HG03025 (cell line): ENCODE measurements at regions not wholly inside any gene's neighbourhood (a gene's known extent, or its start where the extent isn't known, plus 50 kb on each side); places are given as distances from the start of the nearest gene placed in this dataset.
"Not testable (repeated sequence)": the region's sequence is repeated elsewhere in the genome, so short reads cannot be mapped to it uniquely, and the experiment has no call there.

Experiments used
- ATAC-seq: cut with Tn5 transposase; IDR thresholded peaks from one replicate; pipeline ENCODE4 v1.9.1; 2021; ENCODE audit warnings: mild to moderate bottlenecking, moderate library complexity; ENCODE audit not compliant: unreplicated experiment, low FRiP score

GRCh38 chr15:81747482-81747881 is 298.3 kb downstream of the MEX3B start:
- ATAC-seq, result no peak

DNA sequence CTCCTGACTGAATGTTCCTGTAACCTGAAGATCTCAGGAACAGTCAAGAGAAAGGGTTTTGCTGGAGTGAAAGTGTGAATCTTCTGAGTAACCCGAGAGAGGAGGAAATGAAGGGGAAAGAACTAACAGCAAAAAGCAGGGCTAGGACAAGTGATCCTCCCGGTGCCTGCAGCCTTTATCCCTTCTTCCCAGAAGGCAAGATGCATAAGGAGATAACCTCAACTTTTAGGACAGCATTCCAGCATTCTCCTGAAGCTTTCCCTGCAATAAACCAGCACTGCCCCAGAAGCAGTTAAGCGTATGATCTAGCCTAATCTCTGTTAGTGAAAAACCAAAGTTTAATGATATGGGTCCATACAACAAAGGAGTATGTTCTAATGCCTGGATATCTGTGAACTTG is 298.8 kb downstream of the MEX3B start:
- ATAC-seq, result no peak

DNA sequence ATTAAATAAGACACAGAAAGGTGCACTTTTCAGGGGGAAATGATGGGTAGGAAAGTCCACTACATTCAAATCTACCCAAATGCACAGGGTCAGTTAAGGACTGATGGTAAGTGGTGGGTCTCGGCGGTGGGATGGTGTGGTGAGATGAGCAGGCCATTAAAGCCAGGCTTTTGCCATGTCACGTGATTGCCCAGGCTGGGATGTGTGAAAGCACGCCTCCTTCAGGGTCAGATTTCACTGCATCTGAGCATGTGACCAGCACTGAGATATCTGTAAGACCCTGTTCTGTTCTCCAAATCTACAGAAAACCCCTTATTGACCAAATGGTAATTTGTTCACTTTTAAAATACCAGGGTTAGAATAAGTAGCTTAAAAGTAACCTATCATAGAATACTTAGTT is 301.5 kb downstream of the MEX3B start:
- ATAC-seq, result no peak

DNA sequence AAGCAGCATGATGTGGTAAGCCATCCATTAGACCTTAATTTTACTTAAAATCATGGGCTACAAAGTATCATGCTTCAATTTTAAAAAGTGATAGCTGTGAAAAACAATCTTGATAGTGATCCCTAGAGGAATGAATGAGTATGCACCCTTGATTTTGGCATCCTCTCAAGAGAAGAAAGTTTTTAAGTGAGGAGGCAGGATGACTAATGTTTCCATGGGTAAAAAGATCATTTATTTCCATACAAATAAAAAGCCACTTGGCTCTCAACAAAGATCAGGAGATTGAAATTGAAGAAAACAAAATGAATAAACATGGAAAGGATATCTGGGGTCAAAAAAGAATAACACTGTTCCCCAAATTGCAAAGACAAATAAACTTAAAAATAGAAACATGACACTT is 305.4 kb downstream of the MEX3B start:
- no peak for ATAC-seq

GRCh38 chr15:81729340-81729739 is 316.5 kb downstream of the MEX3B start:
- no peak for ATAC-seq

DNA sequence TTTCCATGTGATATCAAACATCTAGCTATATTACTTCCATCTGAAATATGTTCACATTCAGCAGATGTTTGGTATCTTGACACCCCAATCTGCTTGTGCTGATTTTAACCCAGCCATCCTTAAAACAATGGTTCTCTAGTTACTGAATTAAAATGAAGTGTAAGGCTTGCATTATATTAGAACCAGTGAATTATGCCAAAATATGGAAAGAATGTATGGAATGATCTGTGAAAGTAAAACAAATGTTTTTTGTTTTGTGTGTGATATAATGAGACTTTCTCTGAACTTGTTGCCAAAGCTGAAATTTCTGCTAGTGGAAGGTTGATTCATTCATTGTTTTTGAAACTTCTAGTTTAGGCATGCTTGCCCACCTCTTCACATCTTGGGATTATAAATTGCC is 317.1 kb downstream of the MEX3B start:
- ATAC-seq, result no peak

DNA sequence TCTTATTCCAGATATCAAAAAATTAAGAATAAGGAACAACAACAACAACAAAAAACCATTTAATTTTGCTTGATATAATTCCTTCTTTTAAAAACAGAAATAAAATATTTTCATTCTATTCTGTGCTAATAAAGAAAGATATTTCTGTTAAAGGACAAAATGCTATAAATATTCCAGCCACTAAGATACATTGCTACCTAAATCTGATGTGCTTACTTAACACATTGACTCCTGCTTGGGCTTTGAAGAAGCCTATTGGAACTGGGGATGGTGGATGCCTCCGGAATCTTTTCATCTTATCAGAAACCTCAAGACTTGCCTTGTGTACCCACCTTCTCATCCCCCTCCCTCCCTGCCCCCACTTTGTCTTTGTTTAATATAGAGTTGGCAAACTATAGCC is 320.2 kb downstream of the MEX3B start:
- ATAC-seq, result no peak

DNA sequence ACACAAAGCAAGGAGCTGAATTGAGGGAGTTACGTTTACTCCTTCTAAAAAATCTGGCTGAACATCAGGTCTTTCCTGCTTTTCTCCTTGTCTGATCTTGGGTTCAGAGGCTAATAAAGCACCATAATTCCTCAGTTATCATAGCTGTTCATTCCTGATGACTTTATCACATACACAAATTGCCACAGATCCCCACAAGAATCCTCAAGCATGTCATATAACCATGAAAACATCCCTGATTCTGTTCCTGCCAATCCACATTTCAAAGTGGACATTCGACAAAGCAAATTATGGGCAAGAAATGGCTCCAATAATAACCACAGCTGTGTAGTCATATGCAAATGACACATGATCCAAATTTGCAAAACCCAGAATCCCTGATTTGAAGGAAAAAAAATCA is 321.3 kb downstream of the MEX3B start:
- no peak for ATAC-seq

DNA sequence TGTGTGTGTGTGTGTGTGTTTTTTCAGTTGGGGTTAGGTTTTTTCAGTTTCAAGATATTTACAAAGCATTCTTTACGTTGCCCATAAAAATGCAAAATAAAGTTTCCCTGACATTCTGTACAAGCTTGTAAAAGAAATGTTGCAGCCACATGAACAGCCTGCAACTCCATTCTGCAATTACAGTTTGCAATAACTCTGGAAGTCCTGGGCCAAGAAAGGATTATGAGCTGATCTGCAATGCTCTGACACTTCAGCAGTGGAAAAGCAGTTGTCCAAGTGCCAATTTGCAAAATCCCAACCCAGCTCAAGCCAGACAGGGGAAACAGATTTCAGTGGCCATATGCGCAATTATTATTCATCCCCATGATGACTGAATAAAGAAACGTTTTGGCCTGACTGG is 322.1 kb downstream of the MEX3B start:
- no peak for ATAC-seq

GRCh38 chr15:81723113-81723651 is 322.6 kb downstream of the MEX3B start:
- ATAC-seq, result no peak

DNA sequence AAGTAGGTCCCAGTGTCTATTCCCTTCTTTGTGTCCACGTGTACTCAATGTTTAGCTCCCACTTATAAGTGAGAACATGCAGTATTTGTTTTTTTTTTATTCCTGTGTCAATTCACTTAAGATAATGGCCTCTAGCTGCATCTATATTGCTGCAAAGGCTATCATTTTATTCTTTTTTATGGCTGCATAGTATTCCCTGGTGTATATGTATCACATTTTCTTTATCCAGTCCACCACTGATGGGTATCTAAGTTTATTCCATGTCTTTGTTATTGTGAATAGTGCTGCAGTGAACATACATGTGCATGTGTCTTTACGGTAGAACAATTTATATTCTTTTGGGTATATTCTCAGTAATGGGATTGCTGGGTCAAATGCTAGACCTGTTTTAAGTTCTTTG is 329.4 kb downstream of the MEX3B start:
- ATAC-seq, result not testable (repeated sequence)

DNA sequence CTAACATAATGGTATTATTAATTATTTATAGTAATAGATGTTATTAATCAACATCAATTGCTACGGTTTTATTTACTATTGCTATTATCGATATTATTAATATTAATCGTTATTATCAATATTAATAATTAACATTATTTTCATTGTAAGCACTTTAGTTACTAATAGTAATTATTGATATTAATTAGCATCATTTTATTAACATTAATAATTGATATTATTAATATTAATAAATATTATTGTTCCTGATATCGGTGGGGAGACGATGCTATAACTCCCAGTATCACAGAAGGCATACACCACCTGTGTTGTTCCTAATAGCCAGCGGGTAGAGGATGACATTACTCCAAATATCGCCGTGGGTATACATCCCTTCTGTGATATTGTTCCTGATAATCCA is 335.5 kb downstream of the MEX3B start:
- no peak for ATAC-seq

DNA sequence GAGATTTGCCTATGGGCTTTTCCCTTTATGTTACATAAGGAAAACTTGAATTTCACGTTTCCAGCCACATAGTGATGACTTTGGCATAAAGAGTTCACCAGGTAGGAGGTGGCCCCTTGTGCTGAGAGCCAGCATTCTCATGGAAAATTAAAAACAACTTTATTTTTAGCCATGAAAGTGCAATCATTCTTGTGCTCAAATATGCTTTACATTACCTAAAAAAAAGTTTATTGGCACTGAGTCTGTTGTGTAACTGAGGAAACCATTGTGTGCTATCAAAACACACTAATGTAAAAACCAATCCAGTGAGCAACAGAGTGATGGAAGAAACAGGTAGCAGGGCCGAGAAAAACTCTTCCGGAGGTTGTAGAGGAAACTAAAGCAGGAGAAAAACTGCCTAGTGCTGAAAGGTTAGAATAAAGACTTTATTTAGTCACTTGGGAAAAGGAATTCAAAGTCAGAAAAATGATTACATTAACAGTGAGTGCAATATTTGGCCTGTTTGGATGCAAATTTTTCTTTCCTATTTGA is 332.9 kb upstream of the TMC3 start:
- ATAC-seq, result not testable (repeated sequence)

DNA sequence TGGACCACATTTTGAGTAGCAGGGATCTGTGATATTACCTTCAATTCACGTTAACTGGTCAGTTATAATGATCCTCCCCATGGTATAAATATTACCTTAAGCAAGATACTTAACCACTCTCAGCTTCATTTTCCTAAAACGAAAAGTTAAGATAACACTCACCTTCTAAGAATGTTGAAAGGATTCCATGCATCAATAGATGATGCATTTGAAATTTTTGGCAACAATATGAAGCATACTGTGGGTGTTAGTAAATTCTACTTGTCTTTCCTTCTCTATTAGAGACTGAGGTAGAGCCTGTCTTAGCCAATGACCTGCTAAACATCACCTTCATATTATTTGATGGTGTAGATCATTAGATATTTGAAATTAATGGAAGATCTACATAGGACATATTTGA is 331.7 kb upstream of the TMC3 start:
- not testable (repeated sequence) for ATAC-seq

DNA sequence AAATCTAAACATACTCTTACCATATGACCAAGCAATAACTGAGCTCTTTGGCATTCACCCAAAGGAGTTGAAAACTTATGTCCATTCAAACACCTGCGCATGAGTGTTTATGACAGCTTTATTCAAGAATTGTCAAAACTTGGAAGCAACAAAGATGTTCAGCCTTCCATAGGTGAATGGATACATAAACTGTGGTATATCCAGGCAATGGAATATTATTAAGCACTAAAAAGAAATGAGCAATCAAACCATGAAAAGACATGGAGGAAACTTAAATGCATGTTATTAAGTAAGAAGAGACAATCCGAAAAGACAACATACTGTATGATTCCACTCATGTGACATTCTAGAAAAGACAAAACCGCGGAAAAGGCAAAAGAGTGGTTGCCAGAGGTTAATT is 312.0 kb upstream of the TMC3 start:
- no peak for ATAC-seq

DNA sequence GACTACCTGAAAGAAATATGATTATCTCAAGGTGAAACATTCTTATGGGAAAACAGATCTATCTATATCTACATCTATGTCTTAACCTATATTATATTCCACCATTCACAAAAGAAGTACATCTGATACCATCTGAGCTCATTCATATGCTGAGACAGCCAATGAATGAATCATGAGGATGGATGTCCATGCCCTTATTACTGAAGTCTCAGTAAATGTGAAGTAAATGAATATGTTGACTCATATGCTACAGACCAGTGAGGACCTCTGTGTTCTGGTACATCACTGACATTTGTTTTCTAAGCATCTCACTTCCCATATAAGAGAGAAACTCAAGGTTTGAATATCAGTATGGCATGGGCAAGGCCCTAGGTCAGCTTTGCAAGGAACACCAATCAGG is 311.2 kb upstream of the TMC3 start:
- no peak for ATAC-seq

DNA sequence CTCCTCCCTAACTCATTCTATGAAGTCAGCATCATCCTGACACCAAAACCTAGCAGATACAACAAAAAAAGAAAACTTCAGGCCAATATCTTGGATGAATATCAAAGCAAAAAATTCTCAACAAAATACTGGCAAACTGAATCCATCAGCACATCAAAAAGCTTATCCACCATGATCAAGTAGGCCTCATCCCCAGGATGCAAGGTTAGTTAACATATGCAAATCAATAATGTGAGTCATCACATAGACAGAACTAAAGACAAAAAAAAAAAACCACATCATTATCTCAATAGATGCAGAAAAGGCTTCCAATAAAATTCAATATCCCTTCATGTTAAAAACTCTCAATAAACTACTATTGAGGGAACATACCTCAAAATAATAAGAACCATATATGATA is 306.8 kb upstream of the TMC3 start:
- no peak for ATAC-seq

DNA sequence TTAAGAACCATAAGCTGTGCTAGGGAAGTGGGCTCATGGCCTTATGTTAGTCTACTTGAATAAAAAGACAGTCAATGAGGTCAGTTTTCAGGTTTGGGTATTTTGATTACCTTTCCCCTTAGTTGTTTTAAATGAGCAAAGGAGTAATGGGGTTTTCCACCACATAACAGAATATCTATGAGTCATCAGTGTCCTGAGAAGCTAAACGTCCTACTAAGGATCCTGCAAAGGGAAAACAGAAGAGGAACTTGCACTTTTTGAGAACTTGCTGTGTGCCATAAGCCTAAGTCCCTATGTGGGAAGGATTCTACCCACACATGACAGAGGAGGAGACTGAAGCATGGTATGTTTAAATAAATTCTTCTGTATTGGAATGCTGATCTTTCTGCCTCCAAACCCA is 292.8 kb upstream of the TMC3 start:
- ATAC-seq, result no peak

- ATAC-seq, result no peak
Measured at GRCh38 chr15:81660976-81661375, 287.0 kb upstream of the TMC3 start.

- no peak for ATAC-seq
Measured at GRCh38 chr15:81653259-81653658, 279.2 kb upstream of the TMC3 start.

GRCh38 chr15:81645470-81645869 is 271.5 kb upstream of the TMC3 start:
- no peak for ATAC-seq

- ATAC-seq, result no peak
Measured at GRCh38 chr15:81643771-81644170, 269.8 kb upstream of the TMC3 start.

- ATAC-seq, result no peak
Measured at GRCh38 chr15:81642451-81642990, 268.5 kb upstream of the TMC3 start.
